Kidney (tissue), 13 donors: ENCODE measurements at regions not wholly inside any gene's neighbourhood (a gene's known extent, or its start where the extent isn't known, plus 50 kb on each side); places are given as distances from the start of the nearest gene placed in this dataset.

Experiments used
- DNase-seq, 5 donors: peaks; one replicate each; pipeline ENCODE4 v3.0.0-alpha.2; 2013 to 2020
- FAIRE-seq: peaks from 2 replicates; lab custom pipeline; 2012; peaks lifted over from hg19 to GRCh38; lab: Jason Lieb, UNC
- H3K27ac ChIP-seq, 2 donors: one replicate each; pipeline ENCODE4 v1.7.0; 2013; ENCODE audit warnings: low read depth in 2 of 2, low read length in 2 of 2, inconsistent platforms in 1 of 2
- H3K27me3 ChIP-seq: one replicate; pipeline ENCODE4 v1.7.1; 2013; ENCODE audit warnings: low read length, inconsistent platforms; ENCODE audit not compliant: control insufficient read depth, insufficient read depth
- H3K36me3 ChIP-seq, 3 donors: one replicate each; pipeline versions ENCODE4 v1.7.0 to v1.7.1; 2013; ENCODE audit warnings: low read length in 3 of 3, control low read depth in 1 of 3, inconsistent platforms in 1 of 3; ENCODE audit not compliant: insufficient read depth in 3 of 3, control insufficient read depth in 2 of 3
- H3K4me1 ChIP-seq, 3 donors: one replicate each; pipeline versions ENCODE4 v1.7.0 to v1.7.1; 2013; ENCODE audit warnings: low read length in 3 of 3, inconsistent platforms in 1 of 3, low read depth in 1 of 3; ENCODE audit not compliant: control insufficient read depth in 2 of 3, insufficient read depth in 2 of 3
- H3K4me3 ChIP-seq, 3 donors: one replicate each; pipeline versions ENCODE4 v1.7.0 to v1.8.1; 2013; ENCODE audit warnings: low read length in 3 of 3, control low read depth in 1 of 3, inconsistent platforms in 1 of 3
- H3K9ac ChIP-seq, 3 donors: one replicate each; pipeline versions ENCODE4 v1.7.0 to v1.7.1; 2013; ENCODE audit warnings: low read length in 3 of 3, control low read depth in 1 of 3, inconsistent platforms in 1 of 3
- H3K9me3 ChIP-seq, 3 donors: one replicate each; pipeline versions ENCODE4 v1.7.0 to v1.7.1; 2013; ENCODE audit warnings: low read length in 3 of 3, control low read depth in 1 of 3, inconsistent platforms in 1 of 3; ENCODE audit not compliant: control insufficient read depth in 2 of 3, insufficient read depth in 1 of 3
- CTCF ChIP-seq: IDR thresholded peaks from 3 replicates; pipeline ENCODE4 v1.5.1; 2012; ENCODE audit warnings: mild to moderate bottlenecking, moderate library complexity, borderline replicate concordance; ENCODE audit not compliant: insufficient read depth; ENCODE audit errors: extremely low read depth
- intact Hi-C: fragments of 100-400 bp; cut with DNase I; formaldehyde crosslinking; loops from one replicate; pipeline ENCODE4 v1.11.1; 2022
- donor health status: control.
- donor health status: control.
- donor health status: control.
- donor health status: control.
- donor health status: control.
- donor health status: DM: yes; HTN: yes; CAD: no.
- donor health status: Normal renal cell carcinoma (clear cell type).

DNA sequence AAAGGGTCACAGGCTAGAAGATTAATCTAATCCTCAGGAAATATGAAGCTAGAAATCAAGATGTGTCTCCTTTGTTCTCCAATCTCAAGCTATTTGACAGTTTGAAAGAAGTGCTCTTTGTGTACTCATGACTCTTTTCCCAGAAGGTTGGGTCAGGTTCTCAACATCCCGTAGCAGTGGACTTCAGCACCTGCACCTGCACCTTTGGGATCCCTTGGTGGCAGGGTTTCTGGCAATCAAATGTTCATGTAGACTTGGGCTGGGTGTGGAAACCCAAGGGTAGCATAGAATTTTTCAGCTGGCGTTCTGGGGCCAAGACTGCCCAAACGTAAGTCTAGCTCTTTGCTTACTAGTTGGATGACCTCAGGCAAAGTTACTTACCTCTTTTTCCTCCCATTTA is 134.4 kb downstream of the ADRA2A start:
- Histone ChIP-seq H3K9ac (no peak overlapping the region), H3K27me3 (no peaks in the 10 kb centered on the region), H3K36me3 (no peaks in the 10 kb centered on the region), H3K4me3 (no peak overlapping the region), H3K4me1 (no peaks in the 10 kb centered on the region), H3K27ac (no peak overlapping the region), H3K9me3 (peaks cover 0 to 4% (median 3%) of the 10 kb centered on the region in 3 donors)
- TF ChIP-seq CTCF, result no peak
- DNase-seq (no peak), FAIRE-seq (no peak)
- intact Hi-C loops, result no loop called here

DNA sequence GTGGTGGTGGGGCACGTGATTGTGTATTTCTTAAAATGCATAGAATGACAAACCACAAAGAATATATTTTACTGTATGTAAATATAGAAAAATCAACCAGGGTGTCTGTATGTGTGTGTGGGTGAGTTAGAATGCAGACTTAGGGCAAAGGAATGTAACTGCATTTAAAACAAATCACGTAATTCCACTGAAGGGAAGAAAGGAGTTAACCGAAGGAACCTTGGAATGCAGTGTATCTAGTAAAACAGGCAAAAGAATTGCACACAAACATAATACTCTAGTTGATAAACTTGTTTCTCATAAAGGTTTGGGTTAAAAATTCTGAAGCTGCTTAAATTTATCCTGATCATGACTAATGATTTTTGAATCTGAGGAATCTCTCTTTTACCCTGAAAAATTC is 134.9 kb downstream of the ADRA2A start:
- Histone ChIP-seq H3K36me3 (no peaks in the 10 kb centered on the region), H3K4me1 (no peaks in the 10 kb centered on the region), H3K9ac (no peak overlapping the region), H3K27ac (no peak overlapping the region), H3K27me3 (no peaks in the 10 kb centered on the region), H3K4me3 (no peak overlapping the region), H3K9me3 (peaks cover 0 to 4% (median 3%) of the 10 kb centered on the region in 3 donors)
- intact Hi-C loops, result no loop called here
- no peak for TF ChIP-seq CTCF
- FAIRE-seq, result no peak
- DNase-seq, result no peak

GRCh38 chr10:111221682-111222480 is 145.1 kb downstream of the ADRA2A start:
- intact Hi-C loops, result no loop called here
- no peak overlapping the region for H3K4me3 ChIP-seq
- H3K9ac ChIP-seq, result no peak overlapping the region
- H3K27ac ChIP-seq, result no peak overlapping the region
- H3K9me3 ChIP-seq, result no peaks in the 10 kb centered on the region
- FAIRE-seq (no peak), DNase-seq (no peak)
- no peak for TF ChIP-seq CTCF
- H3K36me3 ChIP-seq, result no peaks in the 10 kb centered on the region
- no peaks in the 10 kb centered on the region for H3K4me1 ChIP-seq
- no peaks in the 10 kb centered on the region for H3K27me3 ChIP-seq
